ENCODE measurements at regions not wholly inside any gene's neighbourhood (a gene's known extent, or its start where the extent isn't known, plus 50 kb on each side); places are given as distances from the start of the nearest gene placed in this dataset.

- TF ChIP-seq CTCF (IDR thresholded peaks at IDR 0.05) (no peak), POLR2A (IDR thresholded peaks at IDR 0.05) (no peak)
These were observed 135.5 kb upstream of the PKDCC start for GRCh38 chr2:41912337-41912736.

Data from esophagus squamous epithelium (tissue), 4 donors.